Gastrocnemius medialis (tissue), 4 donors: ENCODE measurements at regions not wholly inside any gene's neighbourhood (a gene's known extent, or its start where the extent isn't known, plus 50 kb on each side); places are given as distances from the start of the nearest gene placed in this dataset.

Experiments used
- ATAC-seq, 2 donors: fragments of 150-250 bp; one replicate each; pipeline ENCODE4 v1.9.1; 2016
- DNase-seq, 2 donors: peaks; one replicate each; pipeline ENCODE4 v3.0.0-alpha.2; 2019
- H3K27ac ChIP-seq, 4 donors: fragments of 200-600 bp; sonication (generic); 1 replicate in 1 of 4; 2 replicates in 3 of 4; pipeline ENCODE4 v1.5.1; 2016 to 2018; ENCODE audit warnings: mild to moderate bottlenecking in 2 of 4, moderate library complexity in 1 of 4
- H3K27me3 ChIP-seq, 3 donors: fragments of 200-600 bp; sonication (generic) in 2 of 3; 1 replicate in 1 of 3; 2 replicates in 2 of 3; pipeline versions ENCODE4 v1.5.1 to v1.6.0; 2016 to 2019; ENCODE audit warnings: mild to moderate bottlenecking in 1 of 3, moderate library complexity in 1 of 3
- H3K36me3 ChIP-seq, 2 donors: fragments of 200-600 bp; sonication (generic) in 1 of 2; one replicate each; pipeline ENCODE4 v1.5.1; 2017 to 2018
- H3K4me1 ChIP-seq, 2 donors: fragments of 200-600 bp; sonication (generic) in 1 of 2; one replicate each; pipeline ENCODE4 v1.5.1; 2016 to 2017; ENCODE audit warnings: mild to moderate bottlenecking in 2 of 2
- H3K4me3 ChIP-seq, 4 donors: fragments of 200-600 bp; sonication (generic) in 3 of 4; 1 replicate in 1 of 4; 2 replicates in 3 of 4; pipeline ENCODE4 v1.5.1; 2016 to 2019; ENCODE audit warnings: mild to moderate bottlenecking in 2 of 4
- H3K9me3 ChIP-seq, 3 donors: fragments of 200-600 bp; sonication (generic) in 2 of 3; 1 replicate in 1 of 3; 2 replicates in 2 of 3; pipeline ENCODE4 v1.5.1; 2016 to 2019
- CTCF ChIP-seq, 5 experiments: fragments of 450-650 bp in 3 of 5; fragments of 200-600 bp in 2 of 5; sonication (generic) in 2 of 5; IDR thresholded peaks in 4 of 5; conservative IDR thresholded peaks in 1 of 5; 1 replicate in 4 of 5; 2 replicates in 1 of 5; pipeline ENCODE4 v1.5.1; 2016 to 2019; ENCODE audit warnings: antibody characterized with exemption in 5 of 5, mild to moderate bottlenecking in 3 of 5, moderate library complexity in 3 of 5
- POLR2A ChIP-seq, 2 donors: fragments of 450-650 bp; IDR thresholded peaks; one replicate each; pipeline ENCODE4 v1.6.1; 2017; ENCODE audit warnings: antibody characterized with exemption in 2 of 2, mild to moderate bottlenecking in 2 of 2, moderate library complexity in 2 of 2
- in situ Hi-C, 4 donors: fragments of 200-750 bp; cut with MboI; loops; one replicate each; pipeline versions ENCODE4 v1.15.0 to v1.8.0; 2017; ENCODE audit warnings: low sequenced_read_pairs in 4 of 4
- intact Hi-C: fragments of 100-400 bp; cut with DNase I; formaldehyde crosslinking; loops from one replicate; pipeline ENCODE4 v1.15.1; 2023; ENCODE audit warnings: low total_unique reads

GRCh38 chr1:59115865-59116264 is 181.0 kb upstream of the FGGY start:
- DNase-seq: no peak
- no peak for TF ChIP-seq POLR2A (IDR thresholded peaks at IDR 0.05)
- Histone ChIP-seq H3K27ac (no peak overlapping the region), H3K27me3 (no peaks in the 10 kb centered on the region), H3K36me3 (no peaks in the 10 kb centered on the region), H3K4me1 (peaks cover 0 to 4% of the 10 kb centered on the region in 2 donors), H3K4me3 (no peak overlapping the region), H3K9me3 (no peaks in the 10 kb centered on the region)
- intact Hi-C loops: no loop called here
- in situ Hi-C loops: no loop called here
- no peak for ATAC-seq

- no peaks in the 10 kb centered on the region for H3K36me3 ChIP-seq
These were observed 179.9 kb upstream of the FGGY start for GRCh38 chr1:59116920-59117542.

GRCh38 chr1:59122527-59122926 is 174.4 kb upstream of the FGGY start:
- ATAC-seq (no peak), DNase-seq (no peak)
- Histone ChIP-seq H3K4me1 (peaks cover 10 to 16% of the 10 kb centered on the region in 2 donors), H3K27ac (no peak overlapping the region), H3K9me3 (no peaks in the 10 kb centered on the region), H3K4me3 (no peak overlapping the region), H3K36me3 (no peaks in the 10 kb centered on the region), H3K27me3 (no peaks in the 10 kb centered on the region)
- in situ Hi-C loops: no loop called here
- TF ChIP-seq CTCF (IDR thresholded peaks at IDR 0.05 in 4 of 5, conservative IDR thresholded peaks at IDR 0.05 in 1 of 5): no peak
- no peak for TF ChIP-seq POLR2A (IDR thresholded peaks at IDR 0.05)
- intact Hi-C loops: no loop called here

More at GRCh38 chr1:59116920-59117542, 179.9 kb upstream of the FGGY start:
- Histone ChIP-seq H3K9me3 (no peaks in the 10 kb centered on the region), H3K4me3 (no peak overlapping the region), H3K4me1 (peaks cover 0 to 4% of the 10 kb centered on the region in 2 donors), H3K27me3 (no peaks in the 10 kb centered on the region), H3K27ac (no peak overlapping the region)
- TF ChIP-seq POLR2A (IDR thresholded peaks at IDR 0.05) (no peak), CTCF (IDR thresholded peaks at IDR 0.05 in 4 of 5, conservative IDR thresholded peaks at IDR 0.05 in 1 of 5) (no peak)
- ATAC-seq (peak in 1 of 2 donors; percentile 26), DNase-seq (no peak)
- intact Hi-C loops (no loop called here), in situ Hi-C loops (no loop called here)

- H3K4me1 ChIP-seq: peaks cover 10 to 16% of the 10 kb centered on the region in 2 donors
- no peak overlapping the region for H3K4me3 ChIP-seq
- DNase-seq (no peak), ATAC-seq (no peak)
- in situ Hi-C loops (no loop called here), intact Hi-C loops (no loop called here)
- H3K27me3 ChIP-seq: no peaks in the 10 kb centered on the region
- H3K36me3 ChIP-seq: no peaks in the 10 kb centered on the region
- no peaks in the 10 kb centered on the region for H3K9me3 ChIP-seq
- no peak overlapping the region for H3K27ac ChIP-seq
- TF ChIP-seq CTCF (IDR thresholded peaks at IDR 0.05 in 4 of 5, conservative IDR thresholded peaks at IDR 0.05 in 1 of 5): no peak
- no peak for TF ChIP-seq POLR2A (IDR thresholded peaks at IDR 0.05)
These were observed 173.7 kb upstream of the FGGY start for GRCh38 chr1:59123081-59123681.

- no peak overlapping the region for H3K4me3 ChIP-seq
- intact Hi-C loops (no loop called here), in situ Hi-C loops (no loop called here)
- peak; percentile 98 for ATAC-seq
- TF ChIP-seq POLR2A (IDR thresholded peaks at IDR 0.05): no peak
- TF ChIP-seq CTCF (IDR thresholded peaks at IDR 0.05 in 4 of 5, conservative IDR thresholded peaks at IDR 0.05 in 1 of 5): no peak
- peaks cover 10 to 16% of the 10 kb centered on the region in 2 donors for H3K4me1 ChIP-seq
- H3K27me3 ChIP-seq: no peaks in the 10 kb centered on the region
- peak overlapping the region; percentile 61 to 63 (median 62) for H3K27ac ChIP-seq
- H3K36me3 ChIP-seq: no peaks in the 10 kb centered on the region
- H3K9me3 ChIP-seq: no peaks in the 10 kb centered on the region
- DNase-seq: peak in 1 of 2 donors; percentile 50
These were observed 172.7 kb upstream of the FGGY start for GRCh38 chr1:59124166-59124565.
